ENCODE measurements at regions not wholly inside any gene's neighbourhood (a gene's known extent, or its start where the extent isn't known, plus 50 kb on each side); places are given as distances from the start of the nearest gene placed in this dataset.
"Not testable (repeated sequence)": the region's sequence is repeated elsewhere in the genome, so short reads cannot be mapped to it uniquely, and the experiment has no call there.

- DNase-seq = no peak
Measured at GRCh38 chr10:33485276-33485675, 150.8 kb upstream of the NRP1 start.

DNA sequence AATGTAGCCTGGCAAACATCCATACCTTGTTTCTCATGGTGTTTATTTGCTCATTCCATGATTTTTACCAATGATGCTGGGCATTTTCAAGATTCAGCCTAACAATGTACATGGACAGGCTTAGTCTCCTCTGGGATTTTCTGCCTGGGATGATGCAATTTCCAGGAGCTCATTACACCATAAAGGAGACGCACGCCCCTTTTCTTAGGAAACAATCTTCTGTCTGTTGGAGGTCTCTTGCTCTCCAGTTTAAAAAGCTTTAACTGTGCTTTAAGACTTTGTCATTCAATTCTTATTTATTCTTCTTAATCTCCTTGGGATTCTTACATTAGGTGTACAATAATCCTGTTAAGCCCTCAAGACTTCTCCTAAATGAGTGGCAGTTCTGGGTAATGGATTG, 150.3 kb upstream of the NRP1 start:
- DNase-seq = no peak

- no peak for DNase-seq
Measured at GRCh38 chr10:33483816-33484190, 149.3 kb upstream of the NRP1 start.

DNA sequence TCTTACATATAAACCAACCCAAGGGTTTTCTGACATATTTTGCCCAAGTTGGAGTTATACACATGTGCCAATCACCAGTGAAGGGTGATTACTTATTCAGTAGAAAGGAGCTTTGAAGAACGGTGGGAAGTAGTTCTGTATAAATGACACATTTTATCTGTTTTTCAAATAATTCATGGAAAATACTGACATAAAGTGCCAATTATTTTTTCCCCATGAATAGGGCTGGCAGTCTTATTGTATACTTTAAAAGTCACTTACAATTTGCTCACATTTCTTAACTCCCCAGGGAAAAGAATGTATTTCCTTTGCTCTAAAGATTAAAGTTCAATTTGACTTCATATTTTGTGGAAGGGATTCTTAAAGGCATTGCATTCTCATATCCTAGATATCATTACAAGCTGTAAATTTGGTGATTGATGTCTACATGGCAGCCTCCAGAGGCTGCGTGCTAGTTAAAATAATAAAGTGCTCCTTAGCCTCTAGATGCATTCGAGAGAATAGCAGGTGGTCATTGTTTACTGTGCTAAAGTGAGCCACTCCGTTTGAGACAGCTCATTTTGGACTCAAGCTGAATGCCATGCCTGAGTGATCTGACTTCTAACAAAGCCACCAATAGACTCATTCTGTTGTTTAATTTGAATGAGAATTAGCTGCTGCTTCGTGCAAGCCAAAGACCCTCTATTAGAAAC, 148.8 kb upstream of the NRP1 start:
- DNase-seq = no peak

- DNase-seq = no peak
Measured at GRCh38 chr10:33482486-33482885, 148.0 kb upstream of the NRP1 start.

GRCh38 chr10:33481184-33481583, 146.7 kb upstream of the NRP1 start:
- no peak for DNase-seq

- DNase-seq = not testable (repeated sequence)
Measured at GRCh38 chr10:33480417-33480816, 145.9 kb upstream of the NRP1 start.

- DNase-seq = no peak
Measured at GRCh38 chr10:33478675-33479125, 144.2 kb upstream of the NRP1 start.

DNA sequence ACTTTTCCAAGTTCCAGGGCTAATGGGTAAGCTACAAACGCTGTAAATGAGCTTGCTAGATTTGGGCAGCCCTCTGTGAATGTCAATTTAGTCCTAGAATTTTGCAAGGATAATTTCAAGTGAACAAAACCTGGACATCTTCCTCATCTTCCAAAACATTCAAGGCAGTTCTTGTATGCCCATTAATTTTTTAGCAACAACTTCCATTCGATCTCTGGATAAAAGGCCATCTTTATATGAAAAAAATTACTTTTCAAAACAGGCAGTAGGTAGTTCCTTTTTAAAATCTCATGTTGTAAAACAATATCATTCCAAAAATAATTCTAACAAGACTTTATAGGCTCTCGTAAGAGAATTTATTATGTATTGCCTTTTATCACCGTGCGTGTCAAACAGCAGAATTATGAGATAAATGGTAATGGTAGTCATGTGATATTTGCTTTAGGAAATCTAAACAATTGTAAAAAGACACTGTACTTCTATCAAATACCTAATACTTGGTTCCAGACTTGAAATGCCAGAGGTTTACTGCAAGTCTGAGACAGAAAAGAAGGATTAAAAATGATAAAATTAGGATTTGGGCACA, 143.7 kb upstream of the NRP1 start:
- no peak for DNase-seq

- no peak for DNase-seq
Measured at GRCh38 chr10:33477291-33478088, 143.0 kb upstream of the NRP1 start.

- DNase-seq = no peak
Measured at GRCh38 chr10:33476757-33477273, 142.3 kb upstream of the NRP1 start.

GRCh38 chr10:33473688-33474087, 139.2 kb upstream of the NRP1 start:
- DNase-seq = peak; percentile 7

DNA sequence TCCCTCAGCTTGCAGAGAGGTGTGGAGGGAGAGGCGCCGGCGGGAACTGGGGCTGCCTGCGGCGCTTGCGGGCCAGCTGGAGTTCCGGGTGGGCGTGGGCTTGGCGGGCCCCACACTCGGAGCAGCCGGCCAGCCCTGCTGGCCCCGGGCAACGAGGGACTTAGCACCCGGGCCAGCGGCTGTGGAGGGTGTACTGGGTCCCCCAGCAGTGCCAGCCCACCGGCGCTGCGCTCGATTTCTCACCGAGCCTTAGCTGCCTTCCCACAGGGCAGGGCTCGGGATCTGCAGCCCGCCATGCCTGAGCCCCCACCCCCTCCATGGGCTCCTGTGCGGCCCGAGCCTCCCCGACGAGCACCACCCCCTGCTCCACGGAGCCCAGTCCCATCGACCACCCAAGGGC, 133.5 kb upstream of the NRP1 start:
- not testable (repeated sequence) for DNase-seq

- DNase-seq = no peak
Measured at GRCh38 chr10:33465747-33466146, 131.3 kb upstream of the NRP1 start.

DNA sequence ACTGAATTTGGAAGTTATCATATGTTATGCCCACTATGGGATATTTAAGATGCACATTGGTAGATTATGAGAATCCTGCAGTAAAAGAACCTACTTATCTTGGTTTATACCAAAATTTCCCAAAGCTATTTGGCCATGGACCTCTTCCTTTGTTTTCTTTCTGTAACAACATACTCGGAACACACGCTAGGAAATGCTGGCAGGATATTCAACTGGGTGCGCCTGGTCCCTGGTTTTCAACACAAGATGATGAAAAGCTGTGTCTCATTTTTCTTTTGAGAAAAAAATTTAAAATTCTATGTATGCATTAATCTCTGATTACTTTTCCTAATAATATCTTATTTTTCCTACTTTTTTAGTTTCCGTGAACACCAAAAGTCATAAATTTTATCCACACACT, 128.5 kb upstream of the NRP1 start:
- no peak for DNase-seq

- DNase-seq = no peak
Measured at GRCh38 chr10:33461295-33461640, 126.8 kb upstream of the NRP1 start.

GRCh38 chr10:33460505-33461294, 126.2 kb upstream of the NRP1 start:
- DNase-seq = no peak

GRCh38 chr10:33459602-33460001, 125.1 kb upstream of the NRP1 start:
- DNase-seq = no peak

DNA sequence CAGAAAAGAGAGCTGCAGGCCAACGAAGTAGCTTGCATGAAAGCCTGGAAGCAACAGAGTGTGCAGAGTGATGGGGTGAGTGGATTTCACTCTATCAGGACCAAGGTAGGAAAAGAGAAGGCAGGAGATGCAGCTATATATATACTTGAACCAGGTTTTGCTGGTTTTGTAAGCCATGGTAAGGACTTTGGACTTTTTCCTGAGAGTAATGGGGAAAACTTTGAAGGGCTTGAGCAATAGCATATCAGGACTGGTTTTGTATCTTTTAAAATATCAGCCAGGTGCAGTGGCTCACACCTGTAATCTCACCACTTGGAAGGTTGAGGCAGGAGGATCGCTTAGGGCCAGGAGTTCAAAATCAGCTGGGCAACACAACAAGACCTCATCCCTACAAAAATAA, 120.6 kb upstream of the NRP1 start:
- no peak for DNase-seq

DNA sequence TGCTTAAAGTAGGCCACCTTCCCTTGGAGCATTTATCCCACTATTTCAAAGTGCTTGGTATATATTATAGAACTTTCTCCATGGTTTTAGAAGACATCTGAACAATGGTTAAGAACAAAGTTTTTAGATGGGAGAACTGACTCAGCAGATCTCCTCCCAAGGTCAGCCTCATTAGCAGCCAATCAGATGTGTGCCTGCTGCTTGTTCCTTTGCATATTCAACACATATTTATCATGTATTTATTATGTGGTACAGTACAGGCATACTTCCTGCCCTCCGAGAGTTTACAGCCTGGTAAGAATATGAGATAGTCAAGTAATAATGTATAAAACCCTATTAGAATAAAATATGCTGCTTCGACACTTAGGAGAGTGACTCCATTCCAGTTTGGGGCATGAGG, 120.1 kb upstream of the NRP1 start:
- no peak for DNase-seq

DNA sequence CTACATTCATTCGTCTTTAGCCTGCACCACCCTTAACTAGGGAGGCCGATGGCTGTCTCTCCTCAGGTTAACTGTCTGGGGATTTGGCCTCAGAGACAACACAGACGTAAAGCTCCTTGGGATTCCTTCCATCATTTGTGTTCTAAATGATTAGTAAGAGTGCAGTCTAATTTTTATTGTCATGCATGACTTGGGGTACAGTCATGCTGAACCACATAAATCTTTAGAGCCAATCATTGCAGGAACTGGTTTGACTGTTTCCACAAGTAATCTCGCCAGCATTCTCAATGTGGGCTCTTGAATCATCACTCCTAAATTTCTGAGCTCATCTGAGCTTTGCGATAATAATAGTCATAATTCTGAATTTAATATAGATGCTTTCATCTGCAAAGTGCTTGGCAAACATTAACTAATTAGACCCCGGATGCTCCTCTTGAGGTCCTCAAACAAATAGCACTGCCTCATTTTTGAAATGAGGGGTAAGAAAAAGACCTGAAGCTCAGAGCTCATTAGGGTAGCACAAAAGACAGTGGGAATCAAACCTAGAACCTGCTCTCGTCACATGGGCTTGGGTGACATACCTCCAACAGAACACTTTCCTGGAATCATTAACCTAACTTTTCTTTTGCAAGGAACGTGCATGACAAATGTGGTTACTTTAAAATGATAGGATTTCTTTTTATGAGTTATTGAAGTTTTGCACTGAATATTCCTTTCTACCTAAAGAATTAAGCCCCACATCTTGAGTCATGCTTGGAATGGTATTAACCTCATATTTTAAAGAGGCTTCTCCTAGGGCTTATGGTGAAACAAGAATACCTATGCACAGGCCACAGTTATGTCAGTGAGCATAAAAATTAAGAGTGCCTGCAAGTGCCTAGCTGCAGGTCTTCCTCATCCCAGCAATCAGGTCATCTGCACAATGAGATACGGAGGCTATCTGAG, 118.9 kb upstream of the NRP1 start:
- DNase-seq = no peak

Measured in activated CD4-positive, alpha-beta T cell treated with anti-CD3 and anti-CD28 coated beads, Interleukin-10, Interleukin-2, amounts not matched to agents 100 ng/mL and 50 ng/mL, durations not matched to agents 16 hours and 8 hours (primary cell).